NCI-H1694 treated with DMSO at 0.1 percent for 48 hours (cell line): ENCODE measurements at regions not wholly inside any gene's neighbourhood (a gene's known extent, or its start where the extent isn't known, plus 50 kb on each side); places are given as distances from the start of the nearest gene placed in this dataset.
"Not testable (repeated sequence)": the region's sequence is repeated elsewhere in the genome, so short reads cannot be mapped to it uniquely, and the experiment has no call there.

Experiments
- DNase-seq: peaks from one replicate; lab custom pipeline; 2025; lab: John Stamatoyannopoulos, UW

DNA sequence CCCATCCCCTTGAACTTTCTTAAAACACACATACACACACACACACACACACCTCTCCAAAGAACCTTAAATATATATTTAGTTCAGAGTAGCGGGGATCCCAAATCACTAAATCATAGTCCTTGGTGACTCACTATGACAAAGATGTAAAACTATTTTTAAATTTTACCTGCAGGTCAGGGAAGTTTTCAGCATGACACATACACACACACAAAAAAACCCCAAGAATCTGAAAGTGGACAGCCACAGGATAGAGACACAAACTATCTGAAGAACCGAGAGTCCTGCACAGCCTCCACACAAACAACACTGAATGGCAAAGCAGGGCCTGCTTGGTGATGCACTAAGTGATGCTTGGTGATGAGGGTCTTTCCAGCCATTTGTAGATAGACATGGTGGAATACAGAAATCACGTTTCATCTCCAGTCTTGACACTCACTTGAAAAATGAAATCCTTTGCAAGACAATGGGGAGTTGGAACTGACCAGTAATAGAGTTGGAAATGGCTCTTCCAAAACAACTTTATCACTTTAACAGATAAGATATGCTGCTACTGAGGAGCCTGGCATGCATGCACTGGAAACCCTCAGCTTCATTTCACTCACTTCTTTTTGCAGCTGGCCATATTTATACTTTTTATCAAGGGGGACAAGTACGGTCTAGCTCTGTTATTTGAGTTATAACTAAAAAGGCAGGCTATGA lies 307.3 kb downstream of the RAPGEF2 start:
- no peak for DNase-seq

DNA sequence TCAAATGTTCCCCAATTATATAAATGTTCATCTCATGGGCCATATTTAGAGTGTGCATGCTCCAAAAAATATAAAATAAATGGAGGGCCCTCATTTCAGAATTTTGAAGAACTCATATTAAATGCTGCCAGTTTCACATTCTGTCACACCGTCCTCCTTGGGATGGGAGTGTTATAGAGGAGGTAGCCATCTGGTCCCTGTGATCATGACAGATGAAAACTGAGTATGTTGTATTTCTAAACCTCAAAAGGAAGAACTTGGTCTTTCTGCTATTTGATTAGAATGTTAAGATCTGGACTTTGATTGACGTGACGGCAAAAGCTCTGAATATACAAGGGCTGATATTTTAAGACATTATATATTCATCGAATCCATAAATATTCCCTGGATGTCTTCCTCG lies 308.0 kb downstream of the RAPGEF2 start:
- DNase-seq = no peak

DNA sequence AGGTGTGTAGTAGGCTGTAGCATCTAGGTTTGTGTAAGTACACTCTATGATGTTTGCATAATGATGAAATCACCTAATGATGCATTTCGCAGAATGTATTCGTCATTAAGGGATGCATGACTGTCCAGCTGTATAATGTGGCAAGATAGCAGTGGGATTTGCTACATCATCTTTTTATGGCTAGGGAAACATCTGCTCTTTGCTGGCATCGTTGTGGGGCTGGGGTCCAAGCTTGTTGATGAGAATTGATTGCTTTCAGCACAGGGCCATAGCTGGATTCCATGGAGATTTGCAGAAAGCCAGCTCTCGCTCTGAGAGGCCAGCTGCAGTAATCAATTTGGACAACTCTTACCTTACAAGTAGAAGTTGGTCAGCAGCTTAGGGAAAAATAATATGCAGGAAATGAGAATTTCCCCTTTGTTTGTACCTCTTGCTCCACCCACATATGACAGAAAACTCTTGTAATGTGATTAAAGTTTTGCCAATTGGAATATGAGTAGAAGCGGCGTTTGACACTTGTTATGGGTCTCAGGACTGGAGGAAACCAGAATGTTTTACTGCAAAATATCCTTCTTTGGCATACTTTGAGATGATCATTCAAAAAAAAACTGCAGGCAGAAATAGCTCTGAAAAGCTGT lies 310.5 kb downstream of the RAPGEF2 start:
- no peak for DNase-seq

DNA sequence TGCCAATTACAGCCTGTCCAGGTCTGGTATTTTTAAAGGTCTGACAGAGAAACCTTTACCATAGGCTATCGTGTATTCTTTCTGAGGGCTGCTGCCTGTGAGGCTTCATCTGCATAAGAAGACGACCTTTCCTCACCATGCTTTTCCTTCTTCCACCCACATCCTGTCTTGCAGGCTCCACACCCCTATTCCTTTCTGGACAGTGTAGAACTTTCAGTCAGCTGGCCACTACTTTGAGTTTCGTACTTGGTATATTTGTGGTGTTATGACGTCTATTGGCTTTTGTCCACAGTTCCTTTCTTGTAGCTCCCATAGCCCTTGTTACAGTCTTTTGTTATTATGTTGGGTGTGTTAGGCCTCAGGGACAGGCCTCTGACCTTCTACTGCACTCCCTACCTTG lies 311.4 kb downstream of the RAPGEF2 start:
- DNase-seq = no peak

DNA sequence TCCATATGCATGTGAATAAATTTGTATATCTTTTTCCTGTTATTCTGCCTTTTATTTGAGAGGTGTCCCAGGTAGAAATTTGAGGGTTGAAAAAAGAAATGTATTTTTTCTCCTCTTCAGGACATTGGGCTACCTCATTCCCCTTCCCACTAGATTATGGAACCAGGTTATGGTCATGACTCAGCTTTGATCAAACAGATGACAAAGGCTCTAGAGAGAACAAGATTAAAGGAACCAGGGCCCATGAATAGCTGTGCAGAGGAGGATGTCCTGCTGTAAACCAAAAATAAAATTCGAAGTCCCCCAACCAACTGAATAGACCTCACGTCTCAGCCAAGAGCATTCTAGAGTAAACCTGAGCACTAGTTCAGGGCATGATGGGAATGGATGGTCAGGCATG lies 313.2 kb downstream of the RAPGEF2 start:
- no peak for DNase-seq

DNA sequence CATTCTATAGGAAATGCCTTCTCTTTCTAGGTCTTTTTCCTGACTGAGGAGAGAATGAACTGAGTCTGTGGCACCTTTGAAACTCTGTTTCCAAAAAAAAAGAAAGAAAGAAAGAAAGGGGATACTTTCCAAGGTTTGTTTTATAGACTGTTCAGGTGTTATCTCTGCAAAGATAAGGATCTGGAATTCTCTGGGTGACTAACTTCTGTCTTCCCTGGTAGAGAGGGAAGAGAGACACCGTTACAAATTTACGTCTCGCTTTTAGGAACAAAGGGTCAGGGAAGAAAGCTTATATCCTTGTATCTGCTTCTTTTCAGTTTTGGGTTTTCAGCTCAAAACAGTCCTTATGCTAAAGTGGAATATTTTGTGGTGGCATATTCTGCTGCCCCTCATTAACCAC lies 314.1 kb downstream of the RAPGEF2 start:
- DNase-seq = no peak

DNA sequence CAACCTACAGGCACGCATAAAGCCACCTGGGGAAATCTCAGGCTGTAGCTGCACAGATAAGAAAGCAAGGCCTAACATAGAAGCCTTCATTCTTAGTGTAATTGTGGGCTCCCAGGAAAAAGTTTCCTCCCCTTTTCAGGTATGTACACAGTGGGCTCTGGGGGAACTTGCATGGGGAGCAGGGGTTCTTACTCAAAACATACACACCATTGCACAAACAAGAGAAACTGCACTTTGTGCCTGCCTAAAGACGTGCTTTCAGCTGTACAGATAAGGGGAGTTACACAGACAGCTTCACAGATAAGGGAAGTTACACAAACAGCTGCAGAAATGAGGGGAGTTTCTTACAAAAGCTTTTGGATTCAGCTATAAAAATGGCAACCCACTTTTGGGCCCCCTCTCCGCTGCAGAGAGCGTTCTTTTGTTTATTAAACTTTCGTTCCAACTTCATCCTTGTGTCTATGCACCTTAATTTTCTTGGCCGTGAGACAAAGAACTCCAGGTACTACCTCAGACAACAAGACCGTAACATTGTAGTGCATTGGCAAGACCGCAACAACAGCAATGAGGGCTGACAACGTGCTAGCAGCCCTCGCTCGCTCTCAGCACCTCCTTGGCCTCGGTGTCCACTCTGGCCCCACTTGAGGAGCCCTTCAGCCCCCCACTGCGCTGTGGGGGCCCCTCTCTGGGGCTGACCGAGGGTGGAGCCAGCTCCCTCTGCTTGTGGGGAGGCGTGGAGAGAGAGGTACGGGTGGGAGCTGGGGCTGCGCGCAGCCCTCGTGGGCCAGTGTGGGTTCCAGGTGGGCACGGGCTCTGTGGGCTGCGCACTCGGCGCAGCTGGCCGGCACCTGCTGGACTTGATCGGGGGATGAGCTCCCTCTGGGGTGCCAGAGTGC lies 317.5 kb downstream of the RAPGEF2 start:
- DNase-seq = no peak

GRCh38 chr4:159421058-159421419 lies 318.2 kb downstream of the RAPGEF2 start:
- not testable (repeated sequence) for DNase-seq

- DNase-seq = no peak
Observed at GRCh38 chr4:159422019-159422418, 319.1 kb downstream of the RAPGEF2 start.

DNA sequence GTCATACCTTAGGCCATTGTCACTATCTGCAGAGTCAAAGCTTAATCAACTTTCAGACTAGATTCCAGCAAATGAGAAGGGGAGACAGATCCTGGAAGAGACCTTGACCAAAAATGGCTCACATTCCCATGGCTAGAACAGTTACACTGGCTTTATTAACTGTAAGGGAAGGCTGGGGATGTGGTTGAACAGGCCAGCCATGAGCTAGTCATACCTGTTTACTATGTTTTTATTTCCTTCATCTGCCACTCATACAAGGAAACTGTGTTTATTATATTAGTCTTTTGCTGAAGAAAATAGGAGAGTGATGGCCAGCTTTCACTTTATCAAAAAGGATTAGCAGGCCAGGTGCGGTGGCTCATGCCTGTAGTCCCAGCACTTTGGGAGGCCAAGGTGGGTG lies 319.7 kb downstream of the RAPGEF2 start:
- no peak for DNase-seq

- no peak for DNase-seq
Observed at GRCh38 chr4:159425737-159426305, 322.9 kb downstream of the RAPGEF2 start.

DNA sequence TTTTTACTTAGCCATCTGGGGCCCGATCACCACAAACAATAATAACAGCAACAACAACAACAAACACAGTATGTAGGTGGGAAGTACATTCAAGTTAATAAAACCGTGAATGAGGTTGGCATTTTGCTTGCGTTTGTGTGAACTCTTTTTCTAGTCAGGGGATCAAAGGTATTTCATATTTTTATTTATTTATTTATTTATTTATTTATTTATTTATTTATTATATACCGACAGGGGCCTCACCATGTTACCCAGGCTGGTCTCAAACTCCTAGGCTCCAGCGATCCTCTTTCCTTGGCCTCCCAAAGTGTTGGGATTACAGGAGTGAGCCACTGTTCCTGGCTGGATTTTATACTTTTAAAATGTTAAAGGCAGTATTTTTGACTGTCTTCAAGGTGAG lies 325.4 kb downstream of the RAPGEF2 start:
- no peak for DNase-seq

GRCh38 chr4:159428975-159429692 lies 326.3 kb downstream of the RAPGEF2 start:
- DNase-seq = no peak

DNA sequence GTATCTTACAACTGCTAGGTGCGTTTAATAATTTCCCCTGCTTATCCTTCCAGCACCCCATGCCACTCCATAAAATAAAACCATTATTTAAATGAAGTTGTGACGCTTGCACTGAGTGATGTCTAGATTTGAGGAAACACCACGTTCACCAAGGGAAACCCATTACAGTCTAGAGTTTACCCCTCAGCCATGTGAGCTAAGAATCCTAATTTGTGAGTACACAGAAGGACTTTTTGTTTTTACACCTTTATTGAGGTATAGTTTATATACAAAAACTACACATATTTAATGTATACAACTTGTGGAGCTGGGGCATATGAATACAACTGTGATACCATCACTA lies 326.8 kb downstream of the RAPGEF2 start:
- DNase-seq = no peak

DNA sequence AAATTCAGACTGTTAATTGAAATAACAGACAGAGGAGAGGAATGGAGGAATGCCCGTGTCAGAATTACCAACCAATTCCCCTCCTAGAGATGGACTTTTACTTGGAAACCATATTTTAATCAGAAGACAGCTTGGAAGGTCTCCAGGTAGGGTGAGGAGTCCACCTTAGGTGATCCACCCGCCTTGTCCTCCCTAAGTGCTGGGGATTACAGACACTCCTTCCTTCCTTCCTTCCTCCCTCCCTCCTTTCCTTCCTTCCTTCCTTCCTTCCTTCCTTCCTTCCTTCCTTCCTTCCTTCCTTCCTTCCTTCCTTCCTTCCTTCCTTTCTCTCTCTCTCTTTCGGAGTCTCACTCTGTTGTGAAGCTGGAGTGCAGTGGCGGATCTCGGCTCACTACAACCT lies 328.0 kb downstream of the RAPGEF2 start:
- no peak for DNase-seq

DNA sequence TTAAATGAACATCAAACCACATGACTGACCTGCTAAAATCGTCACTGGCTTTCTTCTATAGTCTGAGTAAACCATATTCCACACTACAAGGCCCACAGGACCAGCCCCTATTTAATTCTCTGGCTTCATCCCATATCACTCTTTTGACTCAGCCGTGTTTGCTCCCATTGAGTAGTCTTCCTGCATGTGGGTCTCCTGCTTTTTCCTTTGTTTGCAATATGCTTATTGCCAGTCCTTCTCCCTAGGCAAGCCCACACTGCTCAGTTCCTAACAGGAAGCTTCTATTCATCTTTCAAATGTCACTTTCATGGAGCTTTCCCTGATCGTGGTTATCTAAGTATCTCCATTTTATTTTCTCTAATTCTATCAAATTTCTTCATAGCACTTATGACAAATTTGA lies 329.6 kb downstream of the RAPGEF2 start:
- no peak for DNase-seq

- no peak for DNase-seq
Observed at GRCh38 chr4:159433337-159433736, 330.5 kb downstream of the RAPGEF2 start.

- DNase-seq = no peak
Observed at GRCh38 chr4:159434114-159434870, 331.4 kb downstream of the RAPGEF2 start.

DNA sequence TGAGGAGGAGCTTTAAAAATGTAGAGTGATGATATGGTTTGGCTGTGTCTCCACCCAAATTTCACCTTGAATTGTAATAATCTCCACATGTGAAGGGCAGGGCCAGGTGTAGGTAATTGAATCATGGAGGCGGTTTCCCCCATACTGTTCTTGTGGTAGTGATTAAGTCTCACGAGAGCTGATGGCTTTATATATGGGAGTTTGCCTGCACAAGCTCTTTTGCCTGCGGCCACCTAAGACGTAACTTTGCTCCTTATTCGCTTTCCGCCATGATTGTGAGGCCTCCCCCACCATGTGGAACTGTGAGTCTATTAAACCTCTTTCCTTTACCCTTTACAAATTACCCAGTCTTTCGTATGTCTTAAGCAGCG lies 332.0 kb downstream of the RAPGEF2 start:
- DNase-seq = no peak

DNA sequence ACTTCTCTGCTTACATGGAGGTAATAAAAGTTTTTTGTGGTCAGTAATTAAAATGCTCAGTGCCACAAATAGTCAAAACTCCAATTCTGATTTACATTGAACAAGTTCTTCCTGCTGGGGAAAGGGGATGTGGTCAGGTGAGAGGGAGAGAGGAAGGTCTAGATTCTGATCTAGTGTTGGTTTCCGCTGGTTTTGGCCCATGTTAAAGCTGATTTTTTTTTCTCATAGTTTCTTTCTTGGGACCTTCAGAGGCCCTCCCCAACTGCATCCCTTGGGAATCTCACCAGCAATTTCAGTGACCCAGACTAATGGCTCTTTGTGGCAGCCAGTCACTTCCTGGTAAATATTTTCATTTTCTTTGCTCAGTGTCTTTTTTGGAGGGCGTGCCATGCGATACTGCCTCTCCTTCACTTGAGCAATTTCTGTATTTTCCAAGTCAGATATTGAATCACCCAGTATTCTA lies 332.7 kb downstream of the RAPGEF2 start:
- DNase-seq = no peak

DNA sequence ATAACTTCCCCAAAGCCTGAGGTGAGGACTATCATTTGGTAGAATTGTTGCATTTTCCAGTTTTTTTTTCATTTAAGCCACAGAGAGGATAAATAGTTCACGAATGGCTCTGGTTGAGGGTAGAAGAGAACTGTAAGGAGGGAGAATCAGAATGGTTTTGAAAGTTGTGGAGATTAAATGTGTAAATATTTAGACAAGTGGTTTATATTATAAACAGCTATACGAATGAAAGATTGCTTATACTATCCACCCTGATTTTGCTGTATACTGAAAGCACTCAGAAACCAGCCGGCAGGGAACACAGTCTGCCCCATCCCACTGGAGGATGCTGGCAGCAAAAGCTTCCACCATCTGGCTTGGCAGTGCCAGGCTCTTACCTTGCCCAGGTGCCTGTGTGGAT lies 341.1 kb downstream of the RAPGEF2 start:
- no peak for DNase-seq
